GM08714 (cell line): ENCODE measurements at regions not wholly inside any gene's neighbourhood (a gene's known extent, or its start where the extent isn't known, plus 50 kb on each side); places are given as distances from the start of the nearest gene placed in this dataset.

Source experiments
- H3K4me3 ChIP-seq: fragments of 200-500 bp; sonication (Bioruptor generic); 2 replicates; pipeline ENCODE4 v1.5.1; 2014; ENCODE audit warnings: mild to moderate bottlenecking, low read length, inconsistent platforms
- ZNF274 ChIP-seq: IDR thresholded peaks from 2 replicates; pipeline ENCODE4 v1.6.1; 2012; ENCODE audit warnings: mild to moderate bottlenecking, low read depth, low read length

- no peak for TF ChIP-seq ZNF274
- no peak overlapping the region for H3K4me3 ChIP-seq
These were observed 50.2 kb upstream of the NCOR2 start for GRCh38 chr12:124617615-124618014.
